T-helper 2 cell treated with Interferon-gamma antibody and Interleukin-4, amounts not matched to agents 5 μg/mL and 100 μg/mL, for 36 hours (primary cell): ENCODE measurements at regions not wholly inside any gene's neighbourhood (a gene's known extent, or its start where the extent isn't known, plus 50 kb on each side); places are given as distances from the start of the nearest gene placed in this dataset.

ENCODE experiments used
- DNase-seq: peaks from one replicate; pipeline ENCODE4 v3.0.0; 2021; ENCODE audit warnings: low spot score
- H3K27ac Mint-ChIP-seq: one replicate; pipeline ENCODE4 v1.8.0; 2021; ENCODE audit warnings: mild to moderate bottlenecking, mixed read lengths
- H3K27me3 Mint-ChIP-seq: one replicate; pipeline ENCODE4 v1.8.0; 2021; ENCODE audit warnings: low read depth, mixed read lengths
- H3K36me3 Mint-ChIP-seq: one replicate; pipeline ENCODE4 v1.8.0; 2021; ENCODE audit warnings: low read depth, mixed read lengths
- H3K4me1 Mint-ChIP-seq: one replicate; pipeline ENCODE4 v1.8.0; 2021; ENCODE audit warnings: low read depth, mixed read lengths
- H3K4me3 Mint-ChIP-seq: one replicate; pipeline ENCODE4 v1.8.0; 2022; ENCODE audit warnings: mild to moderate bottlenecking, moderate library complexity, mixed read lengths
- H3K9me3 Mint-ChIP-seq: one replicate; pipeline ENCODE4 v1.8.0; 2021; ENCODE audit warnings: mixed read lengths

- Mint-ChIP-seq H3K27ac (no peak overlapping the region), H3K4me3 (no peak overlapping the region), H3K36me3 (no peaks in the 10 kb centered on the region), H3K4me1 (peaks cover 12% of the 10 kb centered on the region), H3K9me3 (no peaks in the 10 kb centered on the region), H3K27me3 (no peaks in the 10 kb centered on the region)
- no peak for DNase-seq
These were observed 78.1 kb upstream of the TNIP3 start for GRCh38 chr4:121242188-121242750.

GRCh38 chr4:121239951-121240350 lies 75.8 kb upstream of the TNIP3 start:
- no peak for DNase-seq
- Mint-ChIP-seq H3K36me3 (no peaks in the 10 kb centered on the region), H3K27ac (no peak overlapping the region), H3K4me1 (peaks cover 12% of the 10 kb centered on the region), H3K4me3 (no peak overlapping the region), H3K9me3 (no peaks in the 10 kb centered on the region), H3K27me3 (peaks cover 3% of the 10 kb centered on the region)

- Mint-ChIP-seq H3K27me3 (peaks cover 3% of the 10 kb centered on the region), H3K36me3 (no peaks in the 10 kb centered on the region), H3K4me1 (peaks cover 5% of the 10 kb centered on the region), H3K27ac (no peak overlapping the region), H3K4me3 (no peak overlapping the region), H3K9me3 (no peaks in the 10 kb centered on the region)
- no peak for DNase-seq
These were observed 74.3 kb upstream of the TNIP3 start for GRCh38 chr4:121238461-121238860.

- Mint-ChIP-seq H3K27me3 (peaks cover 3% of the 10 kb centered on the region), H3K9me3 (no peaks in the 10 kb centered on the region), H3K4me1 (peaks cover 1% of the 10 kb centered on the region), H3K4me3 (no peak overlapping the region), H3K27ac (no peak overlapping the region), H3K36me3 (no peaks in the 10 kb centered on the region)
- DNase-seq = no peak
These were observed 72.9 kb upstream of the TNIP3 start for GRCh38 chr4:121237069-121237399.

GRCh38 chr4:121236353-121237068 lies 72.4 kb upstream of the TNIP3 start:
- Mint-ChIP-seq H3K9me3 (no peaks in the 10 kb centered on the region), H3K27ac (no peak overlapping the region), H3K4me1 (no peaks in the 10 kb centered on the region), H3K27me3 (peaks cover 3% of the 10 kb centered on the region), H3K36me3 (no peaks in the 10 kb centered on the region), H3K4me3 (no peak overlapping the region)
- no peak for DNase-seq

GRCh38 chr4:121233982-121234381 lies 69.9 kb upstream of the TNIP3 start:
- Mint-ChIP-seq H3K9me3 (peaks cover 4% of the 10 kb centered on the region), H3K4me3 (no peak overlapping the region), H3K27me3 (peaks cover 3% of the 10 kb centered on the region), H3K27ac (no peak overlapping the region), H3K4me1 (no peaks in the 10 kb centered on the region), H3K36me3 (peaks cover 2% of the 10 kb centered on the region)
- no peak for DNase-seq

- H3K4me1 Mint-ChIP-seq = peaks cover 7% of the 10 kb centered on the region
- peaks cover 4% of the 10 kb centered on the region for H3K9me3 Mint-ChIP-seq
- no peak overlapping the region for H3K4me3 Mint-ChIP-seq
- peaks cover 2% of the 10 kb centered on the region for H3K36me3 Mint-ChIP-seq
- H3K27ac Mint-ChIP-seq = no peak overlapping the region
- H3K27me3 Mint-ChIP-seq = no peaks in the 10 kb centered on the region
- no peak for DNase-seq
These were observed 65.9 kb upstream of the TNIP3 start for GRCh38 chr4:121229993-121230392.

- no peak for DNase-seq
- peaks cover 4% of the 10 kb centered on the region for H3K9me3 Mint-ChIP-seq
- H3K27ac Mint-ChIP-seq = no peak overlapping the region
- peaks cover 2% of the 10 kb centered on the region for H3K27me3 Mint-ChIP-seq
- no peak overlapping the region for H3K4me3 Mint-ChIP-seq
- peaks cover 2% of the 10 kb centered on the region for H3K36me3 Mint-ChIP-seq
- peaks cover 7% of the 10 kb centered on the region for H3K4me1 Mint-ChIP-seq
These were observed 64.7 kb upstream of the TNIP3 start for GRCh38 chr4:121228848-121229247.

GRCh38 chr4:121227341-121227792 lies 63.2 kb upstream of the TNIP3 start:
- H3K27me3 Mint-ChIP-seq = peaks cover 3% of the 10 kb centered on the region
- H3K4me1 Mint-ChIP-seq = peaks cover 7% of the 10 kb centered on the region

GRCh38 chr4:121226362-121226761 lies 62.2 kb upstream of the TNIP3 start:
- no peak for DNase-seq
- H3K9me3 Mint-ChIP-seq = peaks cover 4% of the 10 kb centered on the region
- peaks cover 3% of the 10 kb centered on the region for H3K27me3 Mint-ChIP-seq
- peaks cover 2% of the 10 kb centered on the region for H3K36me3 Mint-ChIP-seq
- no peak overlapping the region for H3K27ac Mint-ChIP-seq
- no peak overlapping the region for H3K4me3 Mint-ChIP-seq
- peaks cover 10% of the 10 kb centered on the region for H3K4me1 Mint-ChIP-seq

More at GRCh38 chr4:121227341-121227792, 63.2 kb upstream of the TNIP3 start:
- no peak for DNase-seq
- Mint-ChIP-seq H3K36me3 (peaks cover 2% of the 10 kb centered on the region), H3K27ac (no peak overlapping the region), H3K9me3 (peaks cover 4% of the 10 kb centered on the region), H3K4me3 (peak overlapping the region; percentile 9)

GRCh38 chr4:121221608-121222007 lies 57.5 kb upstream of the TNIP3 start:
- Mint-ChIP-seq H3K36me3 (no peaks in the 10 kb centered on the region), H3K27me3 (peaks cover 12% of the 10 kb centered on the region), H3K4me3 (no peak overlapping the region), H3K9me3 (no peaks in the 10 kb centered on the region), H3K27ac (no peak overlapping the region), H3K4me1 (peaks cover 11% of the 10 kb centered on the region)
- DNase-seq = no peak

- H3K27me3 Mint-ChIP-seq = peaks cover 12% of the 10 kb centered on the region
- no peaks in the 10 kb centered on the region for H3K36me3 Mint-ChIP-seq
- DNase-seq = no peak
- H3K27ac Mint-ChIP-seq = no peak overlapping the region
- no peak overlapping the region for H3K4me3 Mint-ChIP-seq
- peaks cover 13% of the 10 kb centered on the region for H3K4me1 Mint-ChIP-seq
- no peaks in the 10 kb centered on the region for H3K9me3 Mint-ChIP-seq
These were observed 57.1 kb upstream of the TNIP3 start for GRCh38 chr4:121221201-121221600.

GRCh38 chr4:121220698-121221097 lies 56.6 kb upstream of the TNIP3 start:
- Mint-ChIP-seq H3K4me1 (peaks cover 9% of the 10 kb centered on the region), H3K9me3 (no peaks in the 10 kb centered on the region), H3K36me3 (no peaks in the 10 kb centered on the region), H3K27me3 (peaks cover 12% of the 10 kb centered on the region), H3K4me3 (no peak overlapping the region), H3K27ac (no peak overlapping the region)
- DNase-seq = no peak

GRCh38 chr4:121219227-121219626 lies 55.1 kb upstream of the TNIP3 start:
- Mint-ChIP-seq H3K27me3 (peaks cover 15% of the 10 kb centered on the region), H3K27ac (no peak overlapping the region), H3K36me3 (no peaks in the 10 kb centered on the region), H3K9me3 (no peaks in the 10 kb centered on the region), H3K4me3 (no peak overlapping the region), H3K4me1 (peaks cover 9% of the 10 kb centered on the region)
- no peak for DNase-seq

- H3K4me1 Mint-ChIP-seq = peaks cover 9% of the 10 kb centered on the region
- no peaks in the 10 kb centered on the region for H3K36me3 Mint-ChIP-seq
- H3K4me3 Mint-ChIP-seq = no peak overlapping the region
- H3K27me3 Mint-ChIP-seq = peaks cover 12% of the 10 kb centered on the region
- DNase-seq = no peak
- H3K27ac Mint-ChIP-seq = no peak overlapping the region
- no peaks in the 10 kb centered on the region for H3K9me3 Mint-ChIP-seq
These were observed 53.2 kb upstream of the TNIP3 start for GRCh38 chr4:121217351-121217750.
